Parathyroid adenoma (tissue), 2 donors: ENCODE measurements at regions not wholly inside any gene's neighbourhood (a gene's known extent, or its start where the extent isn't known, plus 50 kb on each side); places are given as distances from the start of the nearest gene placed in this dataset.
A peak's percentile ranks its signal among the peaks of the same experiment; 100 is the strongest.

Experiments used
- H2AFZ ChIP-seq: fragments of 300-600 bp; sonication (generic); one replicate; pipeline ENCODE4 v1.7.0; 2017; ENCODE audit warnings: antibody characterized with exemption, mild to moderate bottlenecking
- H3K27ac ChIP-seq: fragments of 300-600 bp; sonication (generic); one replicate; pipeline ENCODE4 v1.7.0; 2017
- H3K27me3 ChIP-seq: fragments of 300-600 bp; sonication (generic); one replicate; pipeline ENCODE4 v1.7.0; 2017; ENCODE audit warnings: low read length; ENCODE audit not compliant: control insufficient read depth, insufficient read depth
- H3K36me3 ChIP-seq: fragments of 300-600 bp; sonication (generic); one replicate; pipeline ENCODE4 v1.7.0; 2017; ENCODE audit warnings: low read length; ENCODE audit not compliant: control insufficient read depth, insufficient read depth
- H3K4me1 ChIP-seq: fragments of 300-600 bp; sonication (generic); one replicate; pipeline ENCODE4 v1.7.0; 2017; ENCODE audit warnings: control low read depth
- H3K4me2 ChIP-seq: fragments of 300-600 bp; sonication (generic); one replicate; pipeline ENCODE4 v1.7.0; 2017; ENCODE audit warnings: low read length
- H3K4me3 ChIP-seq: fragments of 300-600 bp; sonication (generic); one replicate; pipeline ENCODE4 v1.7.0; 2017; ENCODE audit warnings: low read depth, low read length
- H3K79me2 ChIP-seq: fragments of 300-600 bp; sonication (generic); one replicate; pipeline ENCODE4 v1.7.0; 2017; ENCODE audit warnings: control low read depth
- H3K9ac ChIP-seq: fragments of 300-600 bp; sonication (generic); one replicate; pipeline ENCODE4 v1.7.0; 2017; ENCODE audit warnings: mild to moderate bottlenecking
- H3K9me3 ChIP-seq: fragments of 300-600 bp; sonication (generic); one replicate; pipeline ENCODE4 v1.7.0; 2017; ENCODE audit warnings: low read length; ENCODE audit not compliant: control insufficient read depth
- TF ChIP-seq, protein P1 (sequence below): fragments of 300-600 bp; sonication (generic); IDR thresholded peaks from one replicate; pipeline ENCODE4 v1.7.0; 2017; ENCODE audit warnings: antibody characterized with exemption, mild to moderate bottlenecking
- donor health status: primary hyperparathyroidism.

DNA sequence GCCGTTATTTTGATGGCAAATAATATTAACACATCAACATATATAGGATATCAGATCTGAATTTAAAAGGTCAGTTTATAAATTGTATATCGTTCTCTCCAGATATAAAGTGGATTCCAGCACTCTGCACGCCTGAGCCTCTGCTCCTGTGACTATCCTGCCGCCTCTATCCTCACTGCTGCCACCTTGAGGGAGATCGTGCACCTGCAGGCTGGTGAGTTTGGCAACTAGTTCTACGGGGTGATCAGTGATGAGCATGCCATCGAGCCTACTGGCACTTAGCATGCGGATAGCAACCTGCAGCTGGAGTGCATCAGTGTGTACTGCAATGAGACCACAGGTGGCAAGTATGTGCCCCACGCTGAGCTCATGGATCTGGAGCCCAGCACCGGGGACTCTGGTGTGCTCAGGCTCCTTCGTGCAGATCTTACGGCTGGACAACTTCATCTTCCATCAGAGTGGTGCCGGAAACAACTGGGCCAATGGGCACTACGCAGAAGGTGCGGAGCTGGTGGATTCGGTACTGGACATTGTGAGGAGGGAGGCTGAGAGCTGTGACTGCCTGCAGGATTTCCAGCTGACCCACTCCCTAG is 84.9 kb downstream of the FBXO5 start:
- no peaks in the 10 kb centered on the region for H3K36me3 ChIP-seq
- H3K4me1 ChIP-seq, result no peaks in the 10 kb centered on the region
- H3K4me3 ChIP-seq, result no peak overlapping the region
- no peaks in the 10 kb centered on the region for H3K9me3 ChIP-seq
- TF ChIP-seq, protein P1, sequence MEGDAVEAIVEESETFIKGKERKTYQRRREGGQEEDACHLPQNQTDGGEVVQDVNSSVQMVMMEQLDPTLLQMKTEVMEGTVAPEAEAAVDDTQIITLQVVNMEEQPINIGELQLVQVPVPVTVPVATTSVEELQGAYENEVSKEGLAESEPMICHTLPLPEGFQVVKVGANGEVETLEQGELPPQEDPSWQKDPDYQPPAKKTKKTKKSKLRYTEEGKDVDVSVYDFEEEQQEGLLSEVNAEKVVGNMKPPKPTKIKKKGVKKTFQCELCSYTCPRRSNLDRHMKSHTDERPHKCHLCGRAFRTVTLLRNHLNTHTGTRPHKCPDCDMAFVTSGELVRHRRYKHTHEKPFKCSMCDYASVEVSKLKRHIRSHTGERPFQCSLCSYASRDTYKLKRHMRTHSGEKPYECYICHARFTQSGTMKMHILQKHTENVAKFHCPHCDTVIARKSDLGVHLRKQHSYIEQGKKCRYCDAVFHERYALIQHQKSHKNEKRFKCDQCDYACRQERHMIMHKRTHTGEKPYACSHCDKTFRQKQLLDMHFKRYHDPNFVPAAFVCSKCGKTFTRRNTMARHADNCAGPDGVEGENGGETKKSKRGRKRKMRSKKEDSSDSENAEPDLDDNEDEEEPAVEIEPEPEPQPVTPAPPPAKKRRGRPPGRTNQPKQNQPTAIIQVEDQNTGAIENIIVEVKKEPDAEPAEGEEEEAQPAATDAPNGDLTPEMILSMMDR, result peak; percentile 70
- H3K4me2 ChIP-seq, result no peak overlapping the region
- H3K27ac ChIP-seq, result no peak overlapping the region
- H3K27me3 ChIP-seq, result no peaks in the 10 kb centered on the region
- no peak overlapping the region for H2AFZ ChIP-seq
- no peak overlapping the region for H3K9ac ChIP-seq
- no peaks in the 10 kb centered on the region for H3K79me2 ChIP-seq

DNA sequence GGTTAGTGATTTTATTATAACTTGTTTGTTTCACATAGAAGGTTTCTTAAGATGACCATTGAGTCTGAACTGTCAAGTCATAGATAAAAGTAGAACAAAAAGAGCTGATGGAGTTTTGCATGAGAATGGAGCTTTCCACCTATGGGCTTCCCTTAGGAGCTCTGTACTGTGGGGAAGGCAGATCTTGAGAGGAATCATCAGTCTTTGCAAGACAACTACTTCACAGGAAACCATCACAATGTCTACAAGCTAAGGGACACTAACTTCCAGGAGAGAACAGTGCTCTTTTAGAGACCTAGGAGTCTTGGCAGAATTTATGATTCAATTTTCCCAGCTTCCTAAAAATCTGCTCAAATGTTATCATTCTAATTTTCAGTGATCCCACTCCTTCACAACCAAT is 78.2 kb downstream of the FBXO5 start:
- no peak overlapping the region for H3K4me3 ChIP-seq
- H2AFZ ChIP-seq, result no peak overlapping the region
- H3K36me3 ChIP-seq, result no peaks in the 10 kb centered on the region
- H3K4me1 ChIP-seq, result no peaks in the 10 kb centered on the region
- H3K79me2 ChIP-seq, result no peaks in the 10 kb centered on the region
- TF ChIP-seq, protein P1, result no peak
- no peak overlapping the region for H3K4me2 ChIP-seq
- no peaks in the 10 kb centered on the region for H3K27me3 ChIP-seq
- H3K9ac ChIP-seq, result no peak overlapping the region
- H3K9me3 ChIP-seq, result no peaks in the 10 kb centered on the region
- H3K27ac ChIP-seq, result no peak overlapping the region

DNA sequence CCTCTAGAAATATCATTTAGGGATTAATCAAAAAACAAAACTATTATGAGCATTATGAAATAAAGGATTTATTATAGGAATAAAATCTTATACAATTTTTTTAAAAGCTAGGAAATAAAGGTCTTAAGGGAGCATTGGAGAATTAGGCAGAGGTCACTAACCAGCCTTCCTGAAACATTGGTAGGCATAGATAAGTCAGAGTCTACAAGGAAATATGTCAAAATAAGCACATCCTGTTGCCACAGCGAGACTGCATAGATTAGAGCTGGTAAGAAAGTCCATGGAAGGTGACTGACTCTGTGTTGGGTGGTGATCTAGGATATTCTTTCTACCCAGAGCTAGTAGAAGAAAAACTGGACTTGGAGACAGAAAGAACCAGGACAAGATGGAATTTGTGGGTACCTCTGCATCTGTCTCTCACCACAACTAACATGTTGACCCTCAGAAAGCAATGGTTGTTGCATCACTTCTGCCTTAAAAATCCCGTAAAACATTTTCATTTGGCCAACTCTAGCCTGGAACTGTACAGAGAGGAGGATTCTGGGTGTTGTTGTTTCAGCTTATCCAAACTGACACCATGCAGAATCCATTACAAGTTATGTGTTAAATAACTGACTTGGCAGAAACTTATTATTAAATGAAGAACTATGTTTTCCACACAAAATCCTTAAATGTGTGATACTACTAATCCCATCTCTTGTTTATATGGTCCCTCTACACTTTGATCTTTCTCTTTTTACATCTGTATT is 77.1 kb downstream of the FBXO5 start:
- H3K9me3 ChIP-seq, result no peaks in the 10 kb centered on the region
- no peak overlapping the region for H3K4me2 ChIP-seq
- TF ChIP-seq, protein P1, result no peak
- H3K36me3 ChIP-seq, result no peaks in the 10 kb centered on the region
- no peak overlapping the region for H3K27ac ChIP-seq
- no peaks in the 10 kb centered on the region for H3K4me1 ChIP-seq
- H3K79me2 ChIP-seq, result no peaks in the 10 kb centered on the region
- H3K27me3 ChIP-seq, result no peaks in the 10 kb centered on the region
- H2AFZ ChIP-seq, result no peak overlapping the region
- H3K9ac ChIP-seq, result no peak overlapping the region
- H3K4me3 ChIP-seq, result no peak overlapping the region

DNA sequence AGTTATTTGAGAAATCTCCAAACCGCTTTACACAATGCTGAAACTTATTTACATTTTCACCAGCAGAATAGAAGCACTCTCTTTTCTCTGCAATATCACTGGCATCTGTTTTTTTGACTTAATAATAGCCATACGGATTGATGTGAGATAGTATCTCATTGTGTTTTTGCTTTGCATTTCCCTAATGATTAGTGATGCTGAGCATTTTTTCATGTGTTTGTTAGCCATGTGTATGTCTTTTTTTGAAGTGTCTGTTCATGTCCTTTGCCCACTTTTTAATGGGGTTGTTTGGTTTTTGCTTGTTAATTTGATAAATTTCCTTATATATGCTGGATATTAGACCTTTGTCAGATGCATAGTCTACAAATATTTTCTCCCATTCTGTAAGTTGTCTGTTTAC is 73.6 kb downstream of the FBXO5 start:
- Histone ChIP-seq H3K4me3 (no peak overlapping the region), H3K79me2 (no peaks in the 10 kb centered on the region), H2AFZ (no peak overlapping the region), H3K9me3 (no peaks in the 10 kb centered on the region), H3K4me2 (no peak overlapping the region), H3K4me1 (no peaks in the 10 kb centered on the region), H3K36me3 (no peaks in the 10 kb centered on the region), H3K9ac (no peak overlapping the region), H3K27ac (no peak overlapping the region), H3K27me3 (no peaks in the 10 kb centered on the region)
- TF ChIP-seq, protein P1, result no peak

DNA sequence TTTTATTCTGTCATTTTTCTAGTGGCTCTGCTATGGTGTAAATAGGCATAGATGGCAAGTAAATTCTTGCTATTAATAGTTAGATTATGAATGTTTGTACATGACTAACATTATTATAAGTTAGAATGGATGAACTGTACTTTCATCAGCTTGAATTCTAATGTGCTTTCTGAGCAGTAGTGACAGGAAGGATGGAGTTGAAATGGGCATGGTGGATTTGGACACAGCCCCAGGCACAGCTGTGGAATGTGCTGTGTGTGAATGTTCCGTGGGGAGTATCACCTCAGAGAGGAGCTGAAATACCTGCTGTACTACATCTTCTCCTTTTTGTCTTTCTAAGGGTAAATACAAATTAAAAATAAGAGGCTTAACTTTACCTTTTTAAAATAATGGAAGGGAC is 66.8 kb downstream of the FBXO5 start:
- no peaks in the 10 kb centered on the region for H3K27me3 ChIP-seq
- H3K9ac ChIP-seq, result no peak overlapping the region
- H3K27ac ChIP-seq, result no peak overlapping the region

More for the DNA sequence above, 66.8 kb downstream of the FBXO5 start:
- TF ChIP-seq, protein P1, result no peak
- Histone ChIP-seq H3K4me1 (no peaks in the 10 kb centered on the region), H3K4me3 (no peak overlapping the region), H2AFZ (no peak overlapping the region), H3K79me2 (no peaks in the 10 kb centered on the region), H3K36me3 (no peaks in the 10 kb centered on the region), H3K9me3 (no peaks in the 10 kb centered on the region), H3K4me2 (no peak overlapping the region)
